ENCODE measurements at regions not wholly inside any gene's neighbourhood (a gene's known extent, or its start where the extent isn't known, plus 50 kb on each side); places are given as distances from the start of the nearest gene placed in this dataset.

DNA sequence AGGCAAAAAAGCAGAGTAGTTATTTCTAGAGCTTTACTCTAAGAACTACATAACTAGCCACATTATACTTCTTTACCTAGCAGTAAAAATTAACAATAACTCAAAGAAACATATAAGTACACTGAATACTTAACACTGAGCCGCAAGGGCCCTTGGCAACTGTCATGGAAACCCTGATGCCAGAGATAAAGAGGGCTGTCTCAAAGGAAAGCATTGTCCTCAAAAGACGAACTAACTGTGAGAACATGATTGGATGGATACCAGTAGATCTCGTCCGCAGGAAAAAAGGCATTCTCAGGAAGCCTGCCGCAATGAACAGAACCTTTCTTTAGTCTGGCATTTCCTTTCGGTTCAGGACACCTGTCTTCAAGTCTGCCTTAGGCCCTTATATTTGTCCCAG, 379.0 kb upstream of the SLC30A5 start:
- TF ChIP-seq TAF1 (IDR thresholded peaks at IDR 0.05; ENCODE audit: borderline replicate concordance, insufficient read depth, low read length) (no peak), POLR2AphosphoS5 (IDR thresholded peaks at IDR 0.05; ENCODE audit: low read depth, low read length) (no peak), SIN3A (IDR thresholded peaks at IDR 0.05; ENCODE audit: borderline replicate concordance, insufficient read depth, low read length) (no peak)
- TF ChIP-seq, protein P1, sequence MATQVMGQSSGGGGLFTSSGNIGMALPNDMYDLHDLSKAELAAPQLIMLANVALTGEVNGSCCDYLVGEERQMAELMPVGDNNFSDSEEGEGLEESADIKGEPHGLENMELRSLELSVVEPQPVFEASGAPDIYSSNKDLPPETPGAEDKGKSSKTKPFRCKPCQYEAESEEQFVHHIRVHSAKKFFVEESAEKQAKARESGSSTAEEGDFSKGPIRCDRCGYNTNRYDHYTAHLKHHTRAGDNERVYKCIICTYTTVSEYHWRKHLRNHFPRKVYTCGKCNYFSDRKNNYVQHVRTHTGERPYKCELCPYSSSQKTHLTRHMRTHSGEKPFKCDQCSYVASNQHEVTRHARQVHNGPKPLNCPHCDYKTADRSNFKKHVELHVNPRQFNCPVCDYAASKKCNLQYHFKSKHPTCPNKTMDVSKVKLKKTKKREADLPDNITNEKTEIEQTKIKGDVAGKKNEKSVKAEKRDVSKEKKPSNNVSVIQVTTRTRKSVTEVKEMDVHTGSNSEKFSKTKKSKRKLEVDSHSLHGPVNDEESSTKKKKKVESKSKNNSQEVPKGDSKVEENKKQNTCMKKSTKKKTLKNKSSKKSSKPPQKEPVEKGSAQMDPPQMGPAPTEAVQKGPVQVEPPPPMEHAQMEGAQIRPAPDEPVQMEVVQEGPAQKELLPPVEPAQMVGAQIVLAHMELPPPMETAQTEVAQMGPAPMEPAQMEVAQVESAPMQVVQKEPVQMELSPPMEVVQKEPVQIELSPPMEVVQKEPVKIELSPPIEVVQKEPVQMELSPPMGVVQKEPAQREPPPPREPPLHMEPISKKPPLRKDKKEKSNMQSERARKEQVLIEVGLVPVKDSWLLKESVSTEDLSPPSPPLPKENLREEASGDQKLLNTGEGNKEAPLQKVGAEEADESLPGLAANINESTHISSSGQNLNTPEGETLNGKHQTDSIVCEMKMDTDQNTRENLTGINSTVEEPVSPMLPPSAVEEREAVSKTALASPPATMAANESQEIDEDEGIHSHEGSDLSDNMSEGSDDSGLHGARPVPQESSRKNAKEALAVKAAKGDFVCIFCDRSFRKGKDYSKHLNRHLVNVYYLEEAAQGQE (IDR thresholded peaks at IDR 0.05; ENCODE audit: insufficient read depth in 1 of 2, low read depth in 2 of 2, low read length in 2 of 2), result no peak

DNA sequence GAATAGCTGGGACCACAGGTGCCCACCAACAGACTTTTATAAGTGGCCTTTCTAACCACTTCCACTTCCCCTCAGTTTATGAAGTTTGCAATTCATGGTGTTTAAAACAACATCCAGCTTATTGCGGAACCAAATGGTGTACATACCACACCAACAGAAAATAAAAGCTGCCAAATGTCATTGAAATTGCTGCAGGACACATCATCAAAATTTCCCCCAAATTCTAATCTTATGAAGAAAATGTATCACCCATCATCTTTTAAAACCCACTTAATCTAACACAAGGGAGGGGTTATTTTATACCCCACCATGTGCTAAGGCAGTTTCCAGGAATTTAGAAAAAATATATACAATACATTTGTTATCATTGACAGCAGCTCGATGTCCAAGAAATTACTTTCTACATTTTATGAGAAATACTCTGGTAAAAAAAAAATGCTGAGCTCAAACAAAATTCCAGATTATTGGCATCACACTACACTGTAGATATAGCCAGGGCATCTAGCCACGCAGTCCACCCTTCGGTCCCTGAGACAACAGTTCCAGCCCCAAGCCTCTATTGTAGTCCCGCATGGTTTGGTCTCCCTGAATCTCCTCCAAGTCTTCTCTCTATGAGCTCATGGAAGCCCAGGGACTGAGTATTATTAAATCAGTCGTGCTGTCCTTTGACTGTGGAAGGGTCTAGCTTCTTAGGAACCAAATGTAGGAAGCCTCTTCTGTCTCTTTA, 372.8 kb upstream of the SLC30A5 start:
- TF ChIP-seq, protein P1 (IDR thresholded peaks at IDR 0.05; ENCODE audit: insufficient read depth in 1 of 2, low read depth in 2 of 2, low read length in 2 of 2), result no peak
- TF ChIP-seq POLR2AphosphoS5 (IDR thresholded peaks at IDR 0.05; ENCODE audit: low read depth, low read length) (no peak), FOXP2 (optimal IDR thresholded peaks at IDR 0.05; ENCODE audit: borderline replicate concordance, extremely low read depth, extremely low read length, insufficient read depth) (no peak), SIN3A (IDR thresholded peaks at IDR 0.05; ENCODE audit: borderline replicate concordance, insufficient read depth, low read length) (no peak), TAF1 (IDR thresholded peaks at IDR 0.05; ENCODE audit: borderline replicate concordance, insufficient read depth, low read length) (no peak)

DNA sequence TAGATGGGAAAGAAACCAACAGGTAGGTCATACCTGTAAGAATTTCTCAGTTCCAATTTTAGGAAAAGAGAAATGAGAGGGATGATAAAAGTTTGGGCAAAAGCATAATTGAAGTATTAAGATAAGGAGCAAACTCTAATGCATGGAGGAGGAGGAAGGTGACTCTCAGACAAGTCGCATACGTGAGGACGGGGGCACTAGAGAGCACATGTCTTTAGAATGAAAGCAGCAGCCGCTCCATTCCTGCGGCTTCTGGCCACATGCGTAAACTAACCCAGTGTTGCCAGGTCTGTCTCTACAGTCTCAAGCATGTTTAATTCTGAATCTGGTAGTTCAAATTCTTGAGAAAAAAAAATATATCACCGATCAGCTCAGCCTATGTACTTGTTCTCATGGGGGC, 371.5 kb upstream of the SLC30A5 start:
- TF ChIP-seq FOXP2 (optimal IDR thresholded peaks at IDR 0.05; ENCODE audit: borderline replicate concordance, extremely low read depth, extremely low read length, insufficient read depth), result no peak
- no peak for TF ChIP-seq SIN3A (IDR thresholded peaks at IDR 0.05; ENCODE audit: borderline replicate concordance, insufficient read depth, low read length)
- TF ChIP-seq, protein P1 (IDR thresholded peaks at IDR 0.05; ENCODE audit: insufficient read depth in 1 of 2, low read depth in 2 of 2, low read length in 2 of 2), result no peak
- TF ChIP-seq POLR2AphosphoS5 (IDR thresholded peaks at IDR 0.05; ENCODE audit: low read depth, low read length), result no peak
- no peak for TF ChIP-seq TAF1 (IDR thresholded peaks at IDR 0.05; ENCODE audit: borderline replicate concordance, insufficient read depth, low read length)

DNA sequence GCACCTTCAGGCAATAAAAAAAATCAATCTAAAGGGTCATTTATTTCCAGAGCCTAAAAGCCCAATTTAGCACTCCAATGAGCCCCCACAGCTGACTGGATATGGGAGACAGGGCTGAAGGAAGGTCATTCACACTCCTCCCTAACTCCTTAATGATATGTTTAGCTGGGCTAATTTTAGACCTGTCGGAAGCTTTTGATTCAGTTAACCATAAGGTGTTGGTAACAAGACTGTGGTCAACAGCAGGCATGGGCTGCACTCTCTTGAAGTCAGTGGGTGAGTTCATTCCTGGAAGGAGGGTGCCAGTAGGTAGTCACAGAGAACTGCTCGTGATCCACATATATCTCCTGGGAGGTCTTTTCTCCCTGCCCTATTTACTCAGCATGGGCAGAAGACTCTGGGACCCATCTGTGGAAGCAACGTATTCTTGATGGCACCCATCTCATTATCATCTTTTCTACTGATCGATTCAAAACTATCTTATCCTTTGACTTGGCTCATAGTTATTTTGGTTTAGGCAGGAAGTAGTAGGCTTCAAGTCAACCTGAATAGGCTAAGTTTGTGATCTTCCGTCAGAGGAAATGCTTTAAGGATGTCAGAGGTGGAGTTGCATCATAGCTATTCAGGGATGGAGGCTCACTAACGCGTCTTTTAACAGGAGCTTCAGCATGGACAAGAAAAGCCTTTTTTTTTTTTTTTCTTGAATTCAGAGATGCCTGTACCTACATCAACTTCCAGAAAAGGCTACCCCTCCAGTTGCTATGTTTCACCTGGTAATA, 367.7 kb upstream of the SLC30A5 start:
- TF ChIP-seq SIN3A (IDR thresholded peaks at IDR 0.05; ENCODE audit: borderline replicate concordance, insufficient read depth, low read length), result no peak
- no peak for TF ChIP-seq TAF1 (IDR thresholded peaks at IDR 0.05; ENCODE audit: borderline replicate concordance, insufficient read depth, low read length)

DNA sequence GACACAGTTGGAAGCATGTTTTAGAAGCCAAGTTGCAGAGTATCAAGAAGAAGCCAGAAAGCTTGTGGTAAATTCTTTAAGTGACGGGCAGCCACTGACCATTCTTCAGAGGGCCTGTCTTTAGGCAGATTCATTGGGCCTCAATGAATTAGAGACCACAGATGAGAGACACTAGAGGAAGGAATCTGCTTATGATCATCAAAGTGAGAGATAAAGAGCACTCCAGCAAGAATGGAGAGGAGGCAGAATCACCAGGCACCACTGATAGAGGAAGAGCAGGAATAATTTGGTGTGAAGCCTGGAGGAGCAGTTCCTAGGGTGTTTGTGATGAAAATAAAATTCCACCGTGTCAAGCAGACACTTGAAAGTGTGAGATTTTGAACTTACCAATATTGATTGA, 365.9 kb upstream of the SLC30A5 start:
- TF ChIP-seq POLR2AphosphoS5 (IDR thresholded peaks at IDR 0.05; ENCODE audit: low read depth, low read length) (no peak), SIN3A (IDR thresholded peaks at IDR 0.05; ENCODE audit: borderline replicate concordance, insufficient read depth, low read length) (no peak), TAF1 (IDR thresholded peaks at IDR 0.05; ENCODE audit: borderline replicate concordance, insufficient read depth, low read length) (no peak), FOXP2 (optimal IDR thresholded peaks at IDR 0.05; ENCODE audit: borderline replicate concordance, extremely low read depth, extremely low read length, insufficient read depth) (no peak)
- TF ChIP-seq, protein P1 (IDR thresholded peaks at IDR 0.05; ENCODE audit: insufficient read depth in 1 of 2, low read depth in 2 of 2, low read length in 2 of 2), result no peak

All from PFSK-1 (cell line).